Globus pallidus (tissue), 1 donor: ENCODE measurements at regions not wholly inside any gene's neighbourhood (a gene's known extent, or its start where the extent isn't known, plus 50 kb on each side); places are given as distances from the start of the nearest gene placed in this dataset.
A peak's percentile ranks its signal among the peaks of the same experiment; 100 is the strongest.
"Not testable (repeated sequence)": the region's sequence is repeated elsewhere in the genome, so short reads cannot be mapped to it uniquely, and the experiment has no call there.

Experiments used
- DNase-seq: peaks from one replicate; pipeline ENCODE4 v3.0.0-alpha.2; 2015; ENCODE audit warnings: low spot score

- DNase-seq = no peak
These were observed 86.2 kb upstream of the FRMPD4 start for GRCh38 chrX:12052109-12052508.

GRCh38 chrX:12058087-12058486 lies 80.2 kb upstream of the FRMPD4 start:
- no peak for DNase-seq

DNA sequence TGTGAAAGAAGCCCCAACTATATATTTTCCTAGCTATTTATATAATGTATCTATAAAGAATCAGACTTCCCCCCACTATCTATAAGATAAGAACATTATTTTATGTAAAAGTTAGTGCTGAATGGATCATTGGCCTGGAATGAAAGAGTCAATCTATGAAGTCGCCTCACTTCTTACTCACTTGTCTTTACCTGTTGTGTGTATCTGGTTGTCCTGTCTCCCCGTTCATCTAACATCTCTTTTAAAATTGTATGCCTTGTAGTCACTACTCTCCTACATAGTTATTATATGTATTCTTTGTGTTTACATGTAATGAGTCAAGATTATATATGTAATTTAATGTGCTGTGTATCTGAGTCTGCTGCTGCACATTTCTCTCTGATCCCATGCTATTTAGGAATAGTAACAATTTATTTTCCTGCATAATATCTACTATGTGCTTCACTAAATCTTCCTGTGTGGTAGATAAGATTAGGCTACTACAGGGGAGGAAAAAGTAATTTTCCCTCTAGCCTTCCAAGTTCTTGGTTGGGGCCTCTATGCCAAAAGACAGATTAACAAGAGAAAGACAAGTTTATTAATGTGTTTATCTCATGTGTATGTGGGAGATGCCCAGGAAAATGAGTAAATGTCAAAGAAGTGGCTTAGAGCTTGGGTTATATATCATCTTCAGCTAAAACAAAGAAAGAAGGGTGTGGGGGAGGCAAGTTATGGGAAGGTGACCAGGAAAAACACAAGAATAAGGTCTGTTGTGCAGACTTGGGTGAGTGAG lies 77.6 kb upstream of the FRMPD4 start:
- DNase-seq = no peak

DNA sequence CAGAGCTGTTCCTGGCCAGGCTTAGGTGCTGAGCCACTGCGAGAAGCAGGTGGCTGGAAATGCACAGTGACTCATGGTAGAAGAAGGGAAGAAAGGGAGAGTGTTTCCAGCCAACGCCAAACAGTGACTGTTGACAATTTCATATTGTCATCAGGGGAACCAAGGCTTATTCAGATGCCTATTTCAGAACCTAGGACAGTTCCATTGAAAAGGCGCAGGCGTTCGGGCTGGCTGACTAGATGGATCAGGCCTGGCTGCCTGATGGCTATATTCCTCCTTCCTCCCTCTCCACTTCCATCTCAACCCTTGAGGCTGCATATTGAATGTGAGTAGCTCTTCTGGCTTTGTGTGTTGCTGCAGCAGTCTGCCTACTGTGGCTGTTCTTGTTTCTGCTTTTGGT lies 73.0 kb upstream of the FRMPD4 start:
- no peak for DNase-seq

DNA sequence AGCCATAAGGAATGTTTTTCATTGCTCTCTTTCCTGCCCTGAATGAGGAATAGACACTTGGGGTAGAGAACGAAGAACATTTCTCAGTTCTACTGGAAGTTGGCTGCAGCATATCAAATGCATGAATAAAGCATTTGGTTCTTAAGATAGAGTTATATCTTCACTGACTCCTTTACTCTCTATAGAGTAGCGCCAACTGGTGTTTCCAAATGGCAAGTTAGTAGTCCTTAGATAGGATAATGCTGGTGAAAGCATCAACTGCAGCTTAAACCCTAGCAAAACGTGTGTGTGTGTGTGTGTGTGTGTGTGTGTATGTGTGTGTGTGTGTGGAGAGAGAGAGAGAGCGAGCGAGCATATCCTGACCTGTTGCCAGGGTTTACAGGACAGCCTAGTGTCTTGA lies 62.2 kb upstream of the FRMPD4 start:
- no peak for DNase-seq

GRCh38 chrX:12080265-12080664 lies 58.0 kb upstream of the FRMPD4 start:
- DNase-seq = peak; percentile 5

GRCh38 chrX:12082959-12083358 lies 55.3 kb upstream of the FRMPD4 start:
- not testable (repeated sequence) for DNase-seq
